ENCODE measurements at regions not wholly inside any gene's neighbourhood (a gene's known extent, or its start where the extent isn't known, plus 50 kb on each side); places are given as distances from the start of the nearest gene placed in this dataset.

DNA sequence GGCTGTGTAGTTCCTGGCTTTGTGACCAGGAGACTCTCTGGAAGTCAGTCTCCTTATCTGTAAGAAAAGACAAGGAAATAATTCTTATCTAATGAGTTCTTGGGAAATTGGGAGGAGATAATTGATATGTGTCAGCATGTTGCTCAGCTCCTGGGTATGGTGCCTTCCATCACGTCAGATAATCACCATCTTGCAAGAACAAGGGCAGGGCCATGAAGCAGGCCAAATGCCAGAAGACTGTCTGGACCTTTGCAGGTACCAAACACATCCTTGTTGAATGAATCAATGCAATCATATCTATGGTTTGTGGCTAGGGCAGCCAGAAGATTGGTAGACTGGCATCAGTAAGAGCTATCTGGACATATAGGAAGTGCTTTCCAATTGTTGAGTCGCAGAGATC, 473.5 kb downstream of the TNS1 start:
- DNase-seq: no peak
- no peak for TF ChIP-seq GATA1 (IDR thresholded peaks at IDR 0.05; ENCODE audit: low read depth, low read length)
- TF ChIP-seq POLR2A (IDR thresholded peaks at IDR 0.05; ENCODE audit: low read length): no peak

GRCh38 chr2:217527590-217528202, 475.1 kb downstream of the TNS1 start:
- no peak for TF ChIP-seq POLR2A (IDR thresholded peaks at IDR 0.05; ENCODE audit: low read length)
- no peak for TF ChIP-seq GATA1 (IDR thresholded peaks at IDR 0.05; ENCODE audit: low read depth, low read length)
- DNase-seq: no peak

- TF ChIP-seq POLR2A (IDR thresholded peaks at IDR 0.05; ENCODE audit: low read length) (no peak), GATA1 (IDR thresholded peaks at IDR 0.05; ENCODE audit: low read depth, low read length) (no peak)
- DNase-seq: no peak
Measured at GRCh38 chr2:217525076-217525475, 477.7 kb downstream of the TNS1 start.

- no peak for DNase-seq
- TF ChIP-seq POLR2A (IDR thresholded peaks at IDR 0.05; ENCODE audit: low read length) (no peak), GATA1 (IDR thresholded peaks at IDR 0.05; ENCODE audit: low read depth, low read length) (no peak)
Measured at GRCh38 chr2:217523286-217523685, 479.5 kb downstream of the TNS1 start.

GRCh38 chr2:217521820-217522219, 481.0 kb downstream of the TNS1 start:
- TF ChIP-seq POLR2A (IDR thresholded peaks at IDR 0.05; ENCODE audit: low read length) (no peak), GATA1 (IDR thresholded peaks at IDR 0.05; ENCODE audit: low read depth, low read length) (no peak)
- DNase-seq: no peak

GRCh38 chr2:217520356-217521010, 482.3 kb downstream of the TNS1 start:
- TF ChIP-seq GATA1 (IDR thresholded peaks at IDR 0.05; ENCODE audit: low read depth, low read length) (no peak), POLR2A (IDR thresholded peaks at IDR 0.05; ENCODE audit: low read length) (no peak)
- DNase-seq: no peak

GRCh38 chr2:217517402-217517801, 485.4 kb downstream of the TNS1 start:
- TF ChIP-seq GATA1 (IDR thresholded peaks at IDR 0.05; ENCODE audit: low read depth, low read length) (no peak), POLR2A (IDR thresholded peaks at IDR 0.05; ENCODE audit: low read length) (no peak)
- DNase-seq: no peak

DNA sequence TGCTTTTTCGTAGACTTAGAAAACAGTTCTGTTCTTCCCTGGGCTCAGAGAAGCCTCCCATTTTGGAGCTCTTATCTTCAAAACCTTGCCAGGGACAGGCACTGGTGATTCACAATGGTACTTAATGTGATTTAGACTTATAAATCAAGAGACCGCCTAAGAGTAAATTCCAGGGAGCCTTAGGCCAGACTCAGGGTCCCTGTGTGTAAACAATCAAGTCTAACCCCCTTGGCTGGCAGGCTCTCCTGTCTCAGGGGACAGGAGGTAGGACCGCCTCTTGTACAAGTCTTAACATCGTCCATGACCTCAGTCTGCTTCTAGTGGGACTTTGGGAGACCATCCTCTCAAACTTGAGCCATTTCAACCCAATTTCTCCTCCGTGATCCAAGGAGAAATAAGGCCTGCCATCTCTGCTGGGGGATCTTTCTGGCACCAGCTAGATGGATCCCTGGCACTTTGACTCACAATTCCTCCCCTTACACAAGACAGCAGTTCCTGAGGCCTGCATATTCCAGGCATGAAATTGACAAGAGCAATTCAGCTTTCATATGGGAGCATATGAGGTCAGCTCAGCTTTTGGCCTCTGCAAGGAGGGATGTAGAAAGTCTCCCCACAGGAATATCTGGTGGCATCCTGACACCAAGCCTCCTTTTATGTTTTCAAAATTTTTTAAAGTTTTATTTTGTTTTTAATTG, 487.0 kb downstream of the TNS1 start:
- TF ChIP-seq GATA1 (IDR thresholded peaks at IDR 0.05; ENCODE audit: low read depth, low read length): no peak
- no peak for DNase-seq

DNA sequence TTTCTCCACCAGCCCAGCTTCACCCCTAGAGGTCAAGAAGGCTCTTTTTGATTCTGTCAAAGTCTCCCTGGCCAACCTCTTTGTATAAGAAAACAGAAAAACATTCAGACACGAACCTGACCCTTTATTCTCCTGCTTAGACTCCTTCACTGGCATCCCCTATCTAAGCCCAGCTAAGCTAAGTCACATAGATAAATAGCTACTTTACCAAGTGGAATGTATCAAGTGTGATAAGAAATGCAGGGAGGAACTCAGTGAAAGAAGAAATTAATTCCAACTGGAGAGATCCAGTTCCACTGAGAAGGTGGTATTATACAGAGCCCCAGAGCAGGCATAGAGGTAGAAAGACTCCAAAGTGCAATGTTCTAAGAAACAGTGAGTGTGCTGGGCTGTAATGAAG, 489.5 kb downstream of the TNS1 start:
- no peak for DNase-seq
- no peak for TF ChIP-seq GATA1 (IDR thresholded peaks at IDR 0.05; ENCODE audit: low read depth, low read length)

DNA sequence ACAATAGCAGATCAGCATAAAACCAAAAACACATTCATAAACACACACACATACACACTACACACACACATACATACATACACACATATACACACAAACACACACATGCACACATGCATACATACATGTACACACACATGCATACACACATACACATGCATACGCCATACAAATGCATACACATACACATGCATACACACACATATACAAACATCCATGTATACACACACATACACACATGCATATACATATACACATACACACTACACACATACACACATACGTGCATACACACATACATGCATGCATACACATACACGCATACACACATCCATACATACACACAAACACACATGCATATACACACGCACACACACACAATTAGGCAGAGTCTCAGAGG, 490.1 kb downstream of the TNS1 start:
- DNase-seq: no peak
- TF ChIP-seq GATA1 (IDR thresholded peaks at IDR 0.05; ENCODE audit: low read depth, low read length) (no peak), POLR2A (IDR thresholded peaks at IDR 0.05; ENCODE audit: low read length) (no peak)

GRCh38 chr2:217512259-217512658, 490.5 kb downstream of the TNS1 start:
- no peak for TF ChIP-seq GATA1 (IDR thresholded peaks at IDR 0.05; ENCODE audit: low read depth, low read length)
- TF ChIP-seq POLR2A (IDR thresholded peaks at IDR 0.05; ENCODE audit: low read length): no peak
- no peak for DNase-seq

GRCh38 chr2:217511850-217512249, 490.9 kb downstream of the TNS1 start:
- DNase-seq: no peak
- TF ChIP-seq POLR2A (IDR thresholded peaks at IDR 0.05; ENCODE audit: low read length) (no peak), GATA1 (IDR thresholded peaks at IDR 0.05; ENCODE audit: low read depth, low read length) (no peak)

- TF ChIP-seq GATA1 (IDR thresholded peaks at IDR 0.05; ENCODE audit: low read depth, low read length): no peak
- TF ChIP-seq POLR2A (IDR thresholded peaks at IDR 0.05; ENCODE audit: low read length): no peak
- DNase-seq: peak; percentile 76 to 79
Measured at GRCh38 chr2:217510771-217511291, 492.0 kb downstream of the TNS1 start.

- DNase-seq: no peak
Measured at GRCh38 chr2:217505303-217505702, 497.5 kb downstream of the TNS1 start.

DNA sequence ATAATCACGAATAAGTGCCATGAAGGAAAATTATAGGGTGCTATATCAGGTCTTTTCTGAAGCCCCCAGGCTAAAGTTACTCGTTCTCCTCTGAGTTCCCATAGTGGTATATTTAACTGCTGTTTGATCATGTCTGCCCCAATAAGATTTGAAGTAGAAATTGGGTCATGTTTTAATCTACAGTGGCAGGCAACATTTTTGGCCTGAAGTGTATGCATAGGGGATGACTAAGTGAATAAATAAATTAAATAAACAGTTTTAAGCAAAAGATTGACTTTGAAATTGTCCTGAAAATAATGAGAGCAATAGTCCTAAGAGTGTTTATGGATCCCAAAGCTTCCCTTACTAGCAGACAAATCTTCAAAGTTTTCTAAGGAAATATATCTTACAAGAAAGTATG, 500.9 kb downstream of the TNS1 start:
- TF ChIP-seq POLR2A (IDR thresholded peaks at IDR 0.05; ENCODE audit: low read length): no peak
- no peak for TF ChIP-seq GATA1 (IDR thresholded peaks at IDR 0.05; ENCODE audit: low read depth, low read length)
- DNase-seq: no peak

More at GRCh38 chr2:217505303-217505702, 497.5 kb downstream of the TNS1 start:
- TF ChIP-seq GATA1 (IDR thresholded peaks at IDR 0.05; ENCODE audit: low read depth, low read length) (no peak), POLR2A (IDR thresholded peaks at IDR 0.05; ENCODE audit: low read length) (no peak)
